Fibroblast of villous mesenchyme (primary cell): ENCODE measurements at regions not wholly inside any gene's neighbourhood (a gene's known extent, or its start where the extent isn't known, plus 50 kb on each side); places are given as distances from the start of the nearest gene placed in this dataset.

ENCODE experiments used
- DNase-seq: peaks from one replicate; pipeline ENCODE4 v3.0.0-alpha.2; 2010; ENCODE audit warnings: low read depth
- H3K4me3 ChIP-seq: 2 replicates; pipeline ENCODE4 v1.5.1; 2011; ENCODE audit warnings: low read depth, mild to moderate bottlenecking, low read length
- TF ChIP-seq, protein P1 (sequence below): IDR thresholded peaks from 2 replicates; pipeline ENCODE4 v1.5.1; 2012; ENCODE audit warnings: low read depth, mild to moderate bottlenecking, low read length; ENCODE audit not compliant: insufficient read depth

GRCh38 chr2:8107621-8108378 lies 574.1 kb upstream of the ID2 start:
- TF ChIP-seq, protein P1, sequence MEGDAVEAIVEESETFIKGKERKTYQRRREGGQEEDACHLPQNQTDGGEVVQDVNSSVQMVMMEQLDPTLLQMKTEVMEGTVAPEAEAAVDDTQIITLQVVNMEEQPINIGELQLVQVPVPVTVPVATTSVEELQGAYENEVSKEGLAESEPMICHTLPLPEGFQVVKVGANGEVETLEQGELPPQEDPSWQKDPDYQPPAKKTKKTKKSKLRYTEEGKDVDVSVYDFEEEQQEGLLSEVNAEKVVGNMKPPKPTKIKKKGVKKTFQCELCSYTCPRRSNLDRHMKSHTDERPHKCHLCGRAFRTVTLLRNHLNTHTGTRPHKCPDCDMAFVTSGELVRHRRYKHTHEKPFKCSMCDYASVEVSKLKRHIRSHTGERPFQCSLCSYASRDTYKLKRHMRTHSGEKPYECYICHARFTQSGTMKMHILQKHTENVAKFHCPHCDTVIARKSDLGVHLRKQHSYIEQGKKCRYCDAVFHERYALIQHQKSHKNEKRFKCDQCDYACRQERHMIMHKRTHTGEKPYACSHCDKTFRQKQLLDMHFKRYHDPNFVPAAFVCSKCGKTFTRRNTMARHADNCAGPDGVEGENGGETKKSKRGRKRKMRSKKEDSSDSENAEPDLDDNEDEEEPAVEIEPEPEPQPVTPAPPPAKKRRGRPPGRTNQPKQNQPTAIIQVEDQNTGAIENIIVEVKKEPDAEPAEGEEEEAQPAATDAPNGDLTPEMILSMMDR = no peak
- DNase-seq = no peak
- H3K4me3 ChIP-seq = no peak overlapping the region

- no peak for DNase-seq
- TF ChIP-seq, protein P1 = no peak
- no peak overlapping the region for H3K4me3 ChIP-seq
These were observed 571.1 kb upstream of the ID2 start for GRCh38 chr2:8110716-8111115.

DNA sequence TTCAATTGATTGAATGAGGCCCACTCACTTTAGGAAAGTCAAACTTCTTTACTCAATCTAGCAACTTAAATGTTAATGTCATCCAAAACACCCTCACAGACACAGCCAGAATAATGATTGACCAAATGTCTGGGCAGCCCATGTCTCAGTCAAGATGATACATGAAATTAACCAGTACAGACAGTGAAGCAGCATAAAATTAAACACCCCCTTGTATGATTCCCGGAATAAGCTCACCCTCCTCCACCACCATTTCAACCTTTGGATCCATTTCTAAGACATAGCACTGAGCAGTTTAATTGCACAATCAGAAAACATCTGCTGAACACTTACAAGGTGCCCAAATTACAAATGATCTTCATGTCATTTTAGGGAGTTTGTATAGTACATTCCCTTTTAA lies 570.7 kb upstream of the ID2 start:
- no peak for DNase-seq
- H3K4me3 ChIP-seq = no peak overlapping the region
- TF ChIP-seq, protein P1 = no peak

DNA sequence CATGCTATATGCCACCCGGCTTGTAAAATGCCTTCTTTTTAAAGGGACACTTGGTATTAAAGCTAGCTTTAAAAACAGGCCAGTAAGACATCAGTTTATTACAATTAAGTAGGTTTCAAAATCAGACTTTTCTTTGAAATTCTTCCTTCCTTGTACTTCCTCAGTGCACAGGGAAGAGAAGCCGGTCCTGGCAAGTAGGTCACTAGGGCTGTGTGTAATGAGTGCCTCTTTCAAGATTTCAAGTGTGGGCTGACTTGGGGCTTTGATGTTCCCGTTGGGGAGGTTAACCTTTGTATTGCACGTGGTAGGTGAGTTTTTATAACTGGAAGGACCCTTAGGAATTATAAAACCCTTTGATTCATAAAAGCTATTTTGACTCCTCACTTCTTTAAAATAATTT lies 566.4 kb upstream of the ID2 start:
- no peak for DNase-seq
- TF ChIP-seq, protein P1 = no peak
- H3K4me3 ChIP-seq = no peak overlapping the region

DNA sequence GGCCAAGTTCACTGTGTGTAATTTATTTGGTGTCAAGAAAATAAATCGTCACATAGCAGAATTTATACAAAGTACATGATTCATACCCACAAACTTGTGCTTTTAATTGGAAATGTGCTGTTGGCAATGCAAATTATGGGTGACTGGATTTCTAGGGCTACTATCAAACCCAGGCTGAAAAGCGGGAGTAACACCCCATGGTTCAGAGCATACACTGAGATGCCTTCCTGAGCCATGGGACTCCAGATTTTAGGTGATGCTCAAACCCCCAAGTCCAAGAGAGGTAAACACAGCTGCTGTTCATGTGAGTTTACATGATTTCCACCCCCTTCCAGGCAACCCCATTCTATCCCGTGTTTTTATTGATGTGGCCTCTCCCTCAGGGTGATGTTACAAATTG lies 565.9 kb upstream of the ID2 start:
- no peak for DNase-seq
- TF ChIP-seq, protein P1 = no peak
- H3K4me3 ChIP-seq = no peak overlapping the region

DNA sequence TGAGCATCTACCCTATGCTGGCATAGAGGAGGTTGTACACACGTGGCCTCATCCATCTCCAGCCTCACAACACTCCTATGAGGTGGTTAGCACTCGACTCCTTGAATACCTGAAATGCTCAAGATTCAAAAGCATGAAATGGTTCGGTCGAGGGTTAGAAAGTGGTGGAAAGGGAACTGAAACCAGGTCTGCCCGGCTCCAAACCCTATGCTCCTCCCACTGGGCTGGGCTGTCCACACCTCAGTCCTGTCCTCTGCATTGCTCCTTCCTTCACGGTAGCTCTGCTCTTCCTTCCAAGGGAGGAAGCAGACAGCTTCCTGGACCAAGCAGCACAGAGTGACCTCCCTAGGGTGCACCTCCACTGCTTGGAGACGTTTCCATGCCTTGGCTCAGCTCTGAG lies 565.2 kb upstream of the ID2 start:
- TF ChIP-seq, protein P1 = no peak
- no peak overlapping the region for H3K4me3 ChIP-seq
- DNase-seq = no peak
